HepG2 (cell line): ENCODE measurements at regions not wholly inside any gene's neighbourhood (a gene's known extent, or its start where the extent isn't known, plus 50 kb on each side); places are given as distances from the start of the nearest gene placed in this dataset.

ENCODE experiments used
- ATAC-seq: fragments of 200-7000 bp; cut with Tn5 transposase; 3 replicates; pipeline ENCODE4 v1.9.1; 2020; ENCODE audit warnings: mild to moderate bottlenecking, moderate library complexity
- BruUV-seq: library from RNA; stranded (reverse); fragments of 400-500 nt; replicated peaks from 2 replicates; lab custom pipeline; 2021; lab: Mats Ljungman, UMichigan
- CTCF ChIA-PET: fragments of 300-600 bp; formaldehyde crosslinking; extraction: SDS; loops from one replicate; lab custom pipeline; 2021; ENCODE audit warnings: low total read pairs, inconsistent platforms, low intra/inter-chr PET ratio; lab: Yijun Ruan, JAX
- POLR2A ChIA-PET: fragments of 350-600 bp; sonication (Branson Sonifier 250); formaldehyde crosslinking; loops from one replicate; lab custom pipeline; 2020; ENCODE audit warnings: antibody characterized with exemption, inconsistent platforms; lab: Yijun Ruan, JAX
- DNase-seq: peaks from one replicate; pipeline ENCODE4 v3.0.0-alpha.2; 2015; ENCODE audit warnings: low spot score
- FAIRE-seq: peaks from 3 replicates; lab custom pipeline; 2011; peaks lifted over from hg19 to GRCh38; lab: Jason Lieb, UNC
- H2AFZ ChIP-seq: one replicate; pipeline ENCODE4 v1.6.1; 2011; ENCODE audit warnings: low read length, inconsistent platforms
- H3K27ac ChIP-seq: fragments of 300-600 bp; 3 replicates; pipeline ENCODE4 v1.8.0; 2011; ENCODE audit warnings: mixed run types, mild to moderate bottlenecking, mixed read lengths, low read length, inconsistent platforms; ENCODE audit not compliant: insufficient read depth; ENCODE audit errors: extremely low read length
- H3K27me3 ChIP-seq, 2 experiments: fragments of 200-600 bp in 1 of 2; 2 replicates in 1 of 2; 3 replicates in 1 of 2; pipeline versions ENCODE4 v1.6.0 to v1.8.0; 2011; ENCODE audit warnings: low read length in 2 of 2, mild to moderate bottlenecking in 2 of 2, moderate library complexity in 2 of 2, inconsistent platforms in 1 of 2; ENCODE audit not compliant: insufficient read depth in 2 of 2, control insufficient read depth in 1 of 2
- H3K36me3 ChIP-seq, 2 experiments: fragments of 200-600 bp in 1 of 2; replicated peaks in 1 of 2; 2 replicates in 1 of 2; 3 replicates in 1 of 2; pipeline versions ENCODE4 v1.5.1 to v1.8.0; 2011; ENCODE audit warnings: low read length in 2 of 2, inconsistent platforms in 1 of 2; ENCODE audit not compliant: insufficient read depth in 2 of 2, control insufficient read depth in 1 of 2
- H3K4me1 ChIP-seq: 2 replicates; pipeline ENCODE4 v1.5.1; 2012; ENCODE audit warnings: low read length, inconsistent platforms; ENCODE audit not compliant: insufficient read depth
- H3K4me2 ChIP-seq: 2 replicates; pipeline ENCODE4 v1.6.0; 2011; ENCODE audit warnings: low read depth, low read length, inconsistent platforms
- H3K4me3 ChIP-seq, 3 experiments: fragments of 200-600 bp in 1 of 3; sonication (generic), shearing (Covaris generic) in 1 of 3; replicated peaks in 1 of 3; 2 replicates each; pipeline ENCODE4 v1.5.1; 2011 to 2016; ENCODE audit warnings: low read length in 3 of 3, inconsistent platforms in 2 of 3, low read depth in 2 of 3, mild to moderate bottlenecking in 2 of 3, control low read depth in 1 of 3, mixed read lengths in 1 of 3; ENCODE audit not compliant: insufficient read depth in 1 of 3
- H3K79me2 ChIP-seq: one replicate; pipeline ENCODE4 v1.6.1; 2011; ENCODE audit warnings: low read length, inconsistent platforms; ENCODE audit not compliant: insufficient read depth
- H3K9ac ChIP-seq: 2 replicates; pipeline ENCODE4 v1.6.0; 2011; ENCODE audit warnings: mild to moderate bottlenecking, low read depth, low read length, inconsistent platforms; ENCODE audit not compliant: insufficient read depth
- H3K9me3 ChIP-seq: 2 replicates; pipeline ENCODE4 v1.5.1; 2012; ENCODE audit warnings: mild to moderate bottlenecking, low read length
- H4K20me1 ChIP-seq: 2 replicates; pipeline ENCODE4 v1.6.0; 2011; ENCODE audit warnings: inconsistent platforms, mild to moderate bottlenecking, low read length, moderate library complexity; ENCODE audit not compliant: insufficient read depth
- SOX6 ChIP-seq, 2 experiments: fragments of 450-650 bp in 1 of 2; sonication (generic) in 1 of 2; formaldehyde crosslinking in 1 of 2; IDR thresholded peaks; 2 replicates each; pipeline versions ENCODE4 v1.4.0 to v1.6.1; 2017 to 2020; ENCODE audit warnings: antibody characterized with exemption in 1 of 2, mild to moderate bottlenecking in 1 of 2, missing genetic modification reagents in 1 of 2
- ZNF121 ChIP-seq: sonication (generic); formaldehyde crosslinking; IDR thresholded peaks from 2 replicates; pipeline ENCODE4 v1.5.0; 2020; ENCODE audit warnings: mild to moderate bottlenecking, missing genetic modification reagents
- ZNF232 ChIP-seq: sonication (generic); formaldehyde crosslinking; IDR thresholded peaks from 2 replicates; pipeline ENCODE4 v1.4.0; 2020; ENCODE audit warnings: missing genetic modification reagents, borderline replicate concordance
- ZNF7 ChIP-seq: IDR thresholded peaks from 2 replicates; pipeline ENCODE4 v1.6.1; 2016; ENCODE audit warnings: missing biosample characterization, missing genetic modification reagents
- ZSCAN31 ChIP-seq: sonication (generic); formaldehyde crosslinking; IDR thresholded peaks from 2 replicates; pipeline ENCODE4 v1.5.0; 2020; ENCODE audit warnings: low read depth, mild to moderate bottlenecking, missing genetic modification reagents
- WGBS: methylation state at CpG from one replicate; pipeline ENCODE4 v1.1.6; 2017; ENCODE audit warnings: low lambda C conversion rate; 5-methylcytosine and 5-hydroxymethylcytosine counted together
- in situ Hi-C: cut with HindIII; loops from 2 replicates; pipeline ENCODE4 v1.10.0; 2017; ENCODE audit warnings: low pct_unique_long_range_greater_than_20kb; ENCODE audit not compliant: extremely low pct_ligation_motif_present
- intact Hi-C: fragments of 100-400 bp; cut with micrococcal nuclease; formaldehyde crosslinking; loops from one replicate; pipeline ENCODE4 v1.10.0; 2022; ENCODE audit not compliant: unreplicated experiment
- TF ChIP-seq, protein P1 (sequence below): sonication (generic); formaldehyde crosslinking; IDR thresholded peaks from 2 replicates; pipeline ENCODE4 v1.4.0; 2020; ENCODE audit warnings: missing genetic modification reagents
- TF ChIP-seq, protein P2 (sequence below): sonication (generic); formaldehyde crosslinking; IDR thresholded peaks from 2 replicates; pipeline ENCODE4 v1.4.0; 2020; ENCODE audit warnings: low read depth, missing genetic modification reagents

- TF ChIP-seq, protein P1, sequence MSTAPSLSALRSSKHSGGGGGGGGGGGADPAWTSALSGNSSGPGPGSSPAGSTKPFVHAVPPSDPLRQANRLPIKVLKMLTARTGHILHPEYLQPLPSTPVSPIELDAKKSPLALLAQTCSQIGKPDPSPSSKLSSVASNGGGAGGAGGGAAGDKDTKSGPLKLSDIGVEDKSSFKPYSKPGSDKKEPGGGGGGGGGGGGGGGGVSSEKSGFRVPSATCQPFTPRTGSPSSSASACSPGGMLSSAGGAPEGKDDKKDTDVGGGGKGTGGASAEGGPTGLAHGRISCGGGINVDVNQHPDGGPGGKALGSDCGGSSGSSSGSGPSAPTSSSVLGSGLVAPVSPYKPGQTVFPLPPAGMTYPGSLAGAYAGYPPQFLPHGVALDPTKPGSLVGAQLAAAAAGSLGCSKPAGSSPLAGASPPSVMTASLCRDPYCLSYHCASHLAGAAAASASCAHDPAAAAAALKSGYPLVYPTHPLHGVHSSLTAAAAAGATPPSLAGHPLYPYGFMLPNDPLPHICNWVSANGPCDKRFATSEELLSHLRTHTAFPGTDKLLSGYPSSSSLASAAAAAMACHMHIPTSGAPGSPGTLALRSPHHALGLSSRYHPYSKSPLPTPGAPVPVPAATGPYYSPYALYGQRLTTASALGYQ (CRISPR knock-in tag) = no peak
- no peak for TF ChIP-seq ZNF7
- no peak for TF ChIP-seq ZNF121 (CRISPR knock-in tag)
- TF ChIP-seq ZNF232 (CRISPR knock-in tag) = no peak
- TF ChIP-seq SOX6 (IDR thresholded peaks at IDR 0.05) = no peak
- no peak for TF ChIP-seq SOX6 (CRISPR knock-in tag; IDR thresholded peaks at IDR 0.05)
These were observed 164.7 kb downstream of the LTN1 start (continued) for GRCh38 chr21:28828021-28828420.

GRCh38 chr21:28827422-28827821 is 165.3 kb downstream of the LTN1 start:
- no peak overlapping the region for H3K27ac ChIP-seq
- no peaks in the 10 kb centered on the region for H4K20me1 ChIP-seq
- H3K27me3 ChIP-seq = no peaks in the 10 kb centered on the region
- no TSS peak for BruUV-seq
- H3K36me3 ChIP-seq = no peaks in the 10 kb centered on the region
- H3K4me1 ChIP-seq = no peaks in the 10 kb centered on the region
- in situ Hi-C loops = no loop called here
- intact Hi-C loops = no loop called here
- TF ChIP-seq ZSCAN31 (CRISPR knock-in tag) = no peak
- TF ChIP-seq, protein P2, sequence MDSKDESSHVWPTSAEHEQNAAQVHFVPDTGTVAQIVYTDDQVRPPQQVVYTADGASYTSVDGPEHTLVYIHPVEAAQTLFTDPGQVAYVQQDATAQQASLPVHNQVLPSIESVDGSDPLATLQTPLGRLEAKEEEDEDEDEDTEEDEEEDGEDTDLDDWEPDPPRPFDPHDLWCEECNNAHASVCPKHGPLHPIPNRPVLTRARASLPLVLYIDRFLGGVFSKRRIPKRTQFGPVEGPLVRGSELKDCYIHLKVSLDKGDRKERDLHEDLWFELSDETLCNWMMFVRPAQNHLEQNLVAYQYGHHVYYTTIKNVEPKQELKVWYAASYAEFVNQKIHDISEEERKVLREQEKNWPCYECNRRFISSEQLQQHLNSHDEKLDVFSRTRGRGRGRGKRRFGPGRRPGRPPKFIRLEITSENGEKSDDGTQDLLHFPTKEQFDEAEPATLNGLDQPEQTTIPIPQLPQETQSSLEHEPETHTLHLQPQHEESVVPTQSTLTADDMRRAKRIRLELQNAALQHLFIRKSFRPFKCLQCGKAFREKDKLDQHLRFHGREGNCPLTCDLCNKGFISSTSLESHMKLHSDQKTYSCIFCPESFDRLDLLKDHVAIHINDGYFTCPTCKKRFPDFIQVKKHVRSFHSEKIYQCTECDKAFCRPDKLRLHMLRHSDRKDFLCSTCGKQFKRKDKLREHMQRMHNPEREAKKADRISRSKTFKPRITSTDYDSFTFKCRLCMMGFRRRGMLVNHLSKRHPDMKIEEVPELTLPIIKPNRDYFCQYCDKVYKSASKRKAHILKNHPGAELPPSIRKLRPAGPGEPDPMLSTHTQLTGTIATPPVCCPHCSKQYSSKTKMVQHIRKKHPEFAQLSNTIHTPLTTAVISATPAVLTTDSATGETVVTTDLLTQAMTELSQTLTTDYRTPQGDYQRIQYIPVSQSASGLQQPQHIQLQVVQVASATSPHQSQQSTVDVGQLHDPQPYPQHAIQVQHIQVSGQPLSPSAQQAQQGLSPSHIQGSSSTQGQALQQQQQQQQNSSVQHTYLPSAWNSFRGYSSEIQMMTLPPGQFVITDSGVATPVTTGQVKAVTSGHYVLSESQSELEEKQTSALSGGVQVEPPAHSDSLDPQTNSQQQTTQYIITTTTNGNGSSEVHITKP (CRISPR knock-in tag) = no peak
- H3K9me3 ChIP-seq = no peaks in the 10 kb centered on the region
- no peaks in the 10 kb centered on the region for H3K79me2 ChIP-seq
- no peak overlapping the region for H3K9ac ChIP-seq
- DNase-seq = no peak
- no peak overlapping the region for H3K4me3 ChIP-seq
- no peak overlapping the region for H2AFZ ChIP-seq
- ATAC-seq = no peak
- no peak for FAIRE-seq
- WGBS = 100% methylated on average over 1 of the region's 1 CpG
- H3K4me2 ChIP-seq = no peak overlapping the region
- CTCF ChIA-PET = no interaction called here
- POLR2A ChIA-PET = no interaction called here
